ENCODE measurements at regions not wholly inside any gene's neighbourhood (a gene's known extent, or its start where the extent isn't known, plus 50 kb on each side); places are given as distances from the start of the nearest gene placed in this dataset.

- TF ChIP-seq CTCF (IDR thresholded peaks at IDR 0.05 in 8 of 11, conservative IDR thresholded peaks at IDR 0.05 in 3 of 11) (no peak), POLR2A (IDR thresholded peaks at IDR 0.05) (no peak)
Observed at GRCh38 chr3:187950671-187951070, 203.3 kb upstream of the LPP start.

All from spleen (tissue), 7 donors.